ENCODE measurements at regions not wholly inside any gene's neighbourhood (a gene's known extent, or its start where the extent isn't known, plus 50 kb on each side); places are given as distances from the start of the nearest gene placed in this dataset.
"Not testable (repeated sequence)": the region's sequence is repeated elsewhere in the genome, so short reads cannot be mapped to it uniquely, and the experiment has no call there.

DNA sequence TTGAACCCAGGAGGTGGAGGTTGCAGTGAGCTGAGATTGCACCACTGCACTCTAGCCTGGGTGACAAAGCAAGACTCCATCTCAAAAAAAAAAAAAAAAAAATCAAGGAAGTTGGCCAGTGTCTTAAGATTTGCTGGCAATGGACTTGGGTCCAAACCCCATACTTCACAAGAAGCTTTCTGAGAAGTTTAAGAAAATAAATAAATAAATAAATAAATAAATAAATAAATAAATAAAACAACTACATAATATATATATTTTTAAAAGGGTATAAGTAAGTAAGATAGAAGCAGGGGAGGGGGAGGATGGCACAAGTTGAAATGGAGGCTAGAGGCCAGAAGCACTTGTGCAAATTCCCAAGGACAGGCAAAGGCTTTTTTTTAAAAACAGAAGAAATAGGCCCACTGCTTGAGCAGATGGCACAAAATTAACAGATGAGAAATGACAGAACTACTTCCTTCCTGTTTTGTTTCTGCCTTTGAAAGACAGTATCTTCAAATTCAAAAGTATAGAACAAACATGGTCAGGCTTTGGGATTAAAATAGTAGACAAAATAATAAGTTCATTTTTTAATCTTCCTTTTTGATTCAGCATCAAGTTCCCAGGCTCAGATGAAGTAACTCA is 287.7 kb downstream of the ALDH8A1 start:
- no peak overlapping the region for H3K4me3 ChIP-seq (ENCODE audit: low read depth, low read length)

DNA sequence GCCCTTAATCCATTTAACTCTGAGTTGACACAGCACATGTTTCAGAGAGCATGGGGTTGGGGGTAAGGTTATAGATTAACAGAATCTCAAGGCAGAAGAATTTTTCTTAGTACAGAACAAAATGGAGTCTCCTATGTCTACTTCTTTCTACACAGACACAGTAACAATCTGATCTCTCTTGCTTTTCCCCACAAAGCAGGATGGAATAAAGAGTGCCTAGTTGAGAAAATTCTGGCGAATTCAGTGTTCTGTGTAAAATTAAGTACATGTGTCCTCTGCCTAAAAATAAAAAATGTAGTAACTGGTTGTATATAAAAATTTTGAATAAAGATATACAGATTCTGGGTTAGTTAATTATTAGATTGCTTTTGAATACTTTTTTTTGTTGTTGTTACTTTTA is 290.0 kb downstream of the ALDH8A1 start:
- not testable (repeated sequence) for H3K4me3 ChIP-seq (ENCODE audit: low read depth, low read length)

More for the DNA sequence above, 287.7 kb downstream of the ALDH8A1 start:
- TF ChIP-seq, protein P1, sequence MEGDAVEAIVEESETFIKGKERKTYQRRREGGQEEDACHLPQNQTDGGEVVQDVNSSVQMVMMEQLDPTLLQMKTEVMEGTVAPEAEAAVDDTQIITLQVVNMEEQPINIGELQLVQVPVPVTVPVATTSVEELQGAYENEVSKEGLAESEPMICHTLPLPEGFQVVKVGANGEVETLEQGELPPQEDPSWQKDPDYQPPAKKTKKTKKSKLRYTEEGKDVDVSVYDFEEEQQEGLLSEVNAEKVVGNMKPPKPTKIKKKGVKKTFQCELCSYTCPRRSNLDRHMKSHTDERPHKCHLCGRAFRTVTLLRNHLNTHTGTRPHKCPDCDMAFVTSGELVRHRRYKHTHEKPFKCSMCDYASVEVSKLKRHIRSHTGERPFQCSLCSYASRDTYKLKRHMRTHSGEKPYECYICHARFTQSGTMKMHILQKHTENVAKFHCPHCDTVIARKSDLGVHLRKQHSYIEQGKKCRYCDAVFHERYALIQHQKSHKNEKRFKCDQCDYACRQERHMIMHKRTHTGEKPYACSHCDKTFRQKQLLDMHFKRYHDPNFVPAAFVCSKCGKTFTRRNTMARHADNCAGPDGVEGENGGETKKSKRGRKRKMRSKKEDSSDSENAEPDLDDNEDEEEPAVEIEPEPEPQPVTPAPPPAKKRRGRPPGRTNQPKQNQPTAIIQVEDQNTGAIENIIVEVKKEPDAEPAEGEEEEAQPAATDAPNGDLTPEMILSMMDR (IDR thresholded peaks at IDR 0.05; ENCODE audit: low read depth, low read length) = no peak

DNA sequence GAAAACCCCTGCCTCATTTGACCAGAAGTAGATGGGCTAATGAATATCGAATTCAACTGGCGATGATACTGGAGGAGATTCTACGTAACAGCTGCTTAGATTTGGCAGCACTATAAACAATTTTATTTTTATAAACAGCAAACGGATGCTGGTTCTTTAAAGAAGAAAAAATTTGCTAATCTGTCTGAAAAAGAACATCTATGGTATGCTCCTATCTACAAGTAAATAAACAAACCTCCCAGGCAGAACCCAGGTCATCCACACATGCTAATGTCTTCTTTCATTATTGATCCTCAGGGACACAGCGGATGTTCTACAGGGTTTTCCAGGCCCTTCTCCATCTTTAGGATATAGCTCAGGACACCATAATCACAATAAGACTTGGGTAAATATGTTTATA is 291.3 kb downstream of the ALDH8A1 start:
- TF ChIP-seq, protein P1 (IDR thresholded peaks at IDR 0.05; ENCODE audit: low read depth, low read length) = no peak
- no peak overlapping the region for H3K4me3 ChIP-seq (ENCODE audit: low read depth, low read length)

DNA sequence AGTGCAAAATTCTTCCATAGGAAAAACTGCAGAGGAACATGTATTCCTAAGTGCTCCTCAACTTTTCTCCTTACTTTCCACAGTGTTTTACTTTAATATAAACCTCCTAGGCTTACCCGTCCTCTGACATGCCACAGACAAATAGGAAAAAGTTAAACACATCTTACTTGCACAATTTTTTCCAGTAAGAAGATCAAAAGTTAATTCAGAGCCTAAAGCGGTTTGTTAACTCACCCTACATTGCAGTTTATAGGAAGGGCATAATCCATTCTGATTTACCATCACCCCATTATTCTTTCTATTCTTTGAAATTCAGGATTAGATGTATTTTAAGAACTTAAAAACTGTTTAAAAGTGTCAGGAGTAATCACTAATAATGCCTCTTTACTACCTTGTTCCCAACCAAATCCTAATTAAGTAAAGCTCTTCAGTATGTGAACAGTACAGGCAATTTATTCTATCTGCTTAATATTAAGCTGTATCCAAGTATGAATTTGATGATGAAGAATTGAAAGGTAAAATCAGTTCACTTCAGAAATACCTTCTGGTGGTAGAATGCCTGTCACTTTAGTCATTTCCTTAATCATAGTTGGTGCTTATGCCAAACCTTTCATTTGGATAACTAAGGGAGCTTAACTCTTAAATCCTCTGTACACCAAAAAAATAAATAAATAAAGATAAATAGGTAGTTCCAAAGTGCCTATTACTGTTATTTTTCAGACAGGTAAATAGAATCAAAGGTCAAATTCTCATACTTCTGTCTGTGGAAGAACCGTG is 292.0 kb downstream of the ALDH8A1 start:
- H3K4me3 ChIP-seq (ENCODE audit: low read depth, low read length) = no peak overlapping the region
- TF ChIP-seq, protein P1 (IDR thresholded peaks at IDR 0.05; ENCODE audit: low read depth, low read length) = no peak

DNA sequence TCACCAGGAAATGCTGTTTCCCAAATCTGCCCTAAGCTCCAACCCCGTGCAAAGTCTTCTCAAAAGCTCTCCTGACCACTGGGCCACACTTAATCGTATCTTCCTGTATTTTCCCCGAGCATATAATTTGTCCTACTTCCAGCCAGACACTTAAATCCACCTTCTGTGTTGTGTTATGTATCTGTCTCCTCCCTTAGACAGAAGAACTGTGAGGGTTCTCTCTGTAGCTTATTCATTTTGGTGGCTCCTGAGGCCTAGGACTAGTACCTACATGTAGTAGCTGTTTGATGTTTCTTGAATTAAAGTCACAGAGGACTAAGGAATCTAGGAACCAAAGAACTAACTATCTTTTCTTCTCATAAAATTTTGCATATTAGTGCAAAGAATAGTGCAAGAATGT is 292.6 kb downstream of the ALDH8A1 start:
- TF ChIP-seq, protein P1 (IDR thresholded peaks at IDR 0.05; ENCODE audit: low read depth, low read length) = no peak
- H3K4me3 ChIP-seq (ENCODE audit: low read depth, low read length) = no peak overlapping the region

DNA sequence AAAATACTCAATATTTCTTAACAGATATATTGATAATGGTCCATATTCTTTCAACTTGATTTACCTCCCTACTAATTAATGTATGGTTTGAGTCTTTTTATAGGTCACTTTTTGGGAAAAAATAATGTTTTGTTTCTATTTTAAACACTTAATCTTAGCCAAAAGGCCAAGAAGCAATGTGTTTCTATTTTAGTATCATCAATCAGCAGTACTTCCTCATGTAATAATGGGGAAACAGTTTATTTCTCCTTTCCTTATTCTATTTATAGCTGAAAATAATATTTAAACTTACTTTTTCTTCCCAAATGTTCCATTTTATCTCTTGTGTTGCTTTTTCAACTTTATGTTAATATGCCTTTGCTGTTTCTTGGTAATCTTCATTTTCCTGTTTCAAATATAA is 295.1 kb downstream of the ALDH8A1 start:
- TF ChIP-seq, protein P1 (IDR thresholded peaks at IDR 0.05; ENCODE audit: low read depth, low read length) = no peak
- no peak overlapping the region for H3K4me3 ChIP-seq (ENCODE audit: low read depth, low read length)

DNA sequence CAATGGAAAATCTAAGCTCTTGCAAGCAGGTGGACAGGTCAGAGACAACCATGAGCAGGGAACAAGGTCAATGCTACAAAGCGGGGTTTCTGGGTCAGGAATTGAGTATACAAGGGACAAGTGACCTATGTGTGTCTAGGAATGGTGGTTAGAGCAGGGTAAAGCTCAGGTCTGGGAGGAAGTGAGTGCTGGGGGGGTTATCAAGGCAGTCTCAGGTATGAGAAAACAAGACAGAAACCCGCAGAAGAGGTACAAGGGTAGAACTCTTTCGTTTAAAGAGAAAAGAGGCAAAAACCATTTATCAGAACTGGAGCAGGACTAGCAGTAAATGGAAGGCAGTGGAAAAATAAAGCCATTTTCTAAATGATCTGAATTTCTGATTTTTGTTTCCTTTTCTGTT is 298.4 kb downstream of the ALDH8A1 start:
- H3K4me3 ChIP-seq (ENCODE audit: low read depth, low read length) = no peak overlapping the region
- TF ChIP-seq, protein P1 (IDR thresholded peaks at IDR 0.05; ENCODE audit: low read depth, low read length) = no peak
